ENCODE measurements at regions not wholly inside any gene's neighbourhood (a gene's known extent, or its start where the extent isn't known, plus 50 kb on each side); places are given as distances from the start of the nearest gene placed in this dataset.

- intact Hi-C loops (cut with micrococcal nuclease) = no loop called here
- no peak for ATAC-seq
- no peak for DNase-seq
Observed at GRCh38 chr1:228818928-228819630, 83.8 kb downstream of the RHOU start.

- DNase-seq = no peak
- no peak for ATAC-seq
- intact Hi-C loops (cut with micrococcal nuclease) = no loop called here
Observed at GRCh38 chr1:228821252-228821651, 86.0 kb downstream of the RHOU start.

- DNase-seq = no peak
- no peak for ATAC-seq
- intact Hi-C loops (cut with micrococcal nuclease) = no loop called here
Observed at GRCh38 chr1:228823200-228823599, 87.9 kb downstream of the RHOU start.

GRCh38 chr1:228824366-228824765, 89.1 kb downstream of the RHOU start:
- intact Hi-C loops (cut with micrococcal nuclease) = no loop called here
- ATAC-seq (no peak), DNase-seq (no peak)

- DNase-seq = no peak
- intact Hi-C loops (cut with micrococcal nuclease) = no loop called here
Observed at GRCh38 chr1:228825041-228825440, 89.8 kb downstream of the RHOU start.

GRCh38 chr1:228825840-228826484, 90.7 kb downstream of the RHOU start:
- ATAC-seq (no peak), DNase-seq (no peak)
- intact Hi-C loops (cut with micrococcal nuclease) = no loop called here

More at GRCh38 chr1:228825041-228825440, 89.8 kb downstream of the RHOU start:
- ATAC-seq = no peak

- ATAC-seq = peak; percentile 33
- no peak for DNase-seq
- intact Hi-C loops (cut with micrococcal nuclease) = no loop called here
Observed at GRCh38 chr1:228827019-228827418, 91.7 kb downstream of the RHOU start.

GRCh38 chr1:228828151-228828550, 92.9 kb downstream of the RHOU start:
- ATAC-seq = no peak

GRCh38 chr1:228830185-228830953, 95.1 kb downstream of the RHOU start:
- intact Hi-C loops (cut with micrococcal nuclease) = no loop called here
- peak; percentile 93 for ATAC-seq
- DNase-seq = peak; percentile 75

More at GRCh38 chr1:228828151-228828550, 92.9 kb downstream of the RHOU start:
- intact Hi-C loops (cut with micrococcal nuclease) = no loop called here
- DNase-seq = no peak

- DNase-seq (no peak), ATAC-seq (no peak)
- intact Hi-C loops (cut with micrococcal nuclease) = no loop called here
Observed at GRCh38 chr1:228830954-228831481, 95.7 kb downstream of the RHOU start.

- DNase-seq = no peak
- intact Hi-C loops (cut with micrococcal nuclease) = no loop called here
- ATAC-seq = no peak
Observed at GRCh38 chr1:228833911-228834688, 98.8 kb downstream of the RHOU start.

- no peak for DNase-seq
- no peak for ATAC-seq
- intact Hi-C loops (cut with micrococcal nuclease) = no loop called here
Observed at GRCh38 chr1:228835456-228835855, 100.2 kb downstream of the RHOU start.

GRCh38 chr1:228835911-228836310, 100.6 kb downstream of the RHOU start:
- DNase-seq = no peak
- ATAC-seq = no peak
- intact Hi-C loops (cut with micrococcal nuclease) = no loop called here

- ATAC-seq (no peak), DNase-seq (no peak)
- intact Hi-C loops (cut with micrococcal nuclease) = no loop called here
Observed at GRCh38 chr1:228836427-228836826, 101.1 kb downstream of the RHOU start.

GRCh38 chr1:228837032-228837431, 101.8 kb downstream of the RHOU start:
- ATAC-seq = no peak
- intact Hi-C loops (cut with micrococcal nuclease) = no loop called here

GRCh38 chr1:228837817-228838716, 102.8 kb downstream of the RHOU start:
- intact Hi-C loops (cut with micrococcal nuclease) = no loop called here
- DNase-seq = no peak
- peak; percentile 78 for ATAC-seq

More at GRCh38 chr1:228837032-228837431, 101.8 kb downstream of the RHOU start:
- no peak for DNase-seq

- intact Hi-C loops (cut with micrococcal nuclease) = no loop called here
- DNase-seq (no peak), ATAC-seq (no peak)
Observed at GRCh38 chr1:228838717-228839500, 103.6 kb downstream of the RHOU start.
